ENCODE measurements at regions not wholly inside any gene's neighbourhood (a gene's known extent, or its start where the extent isn't known, plus 50 kb on each side); places are given as distances from the start of the nearest gene placed in this dataset.

- no peaks in the 10 kb centered on the region for H4K20me1 ChIP-seq (ENCODE audit: insufficient read depth, low read length)
- H3K9me3 Mint-ChIP-seq (ENCODE audit: unreplicated experiment) = peaks cover 4% of the 10 kb centered on the region
- H2AFZ ChIP-seq (ENCODE audit: low read depth, low read length) = no peak overlapping the region
- no peaks in the 10 kb centered on the region for H3K36me3 ChIP-seq (ENCODE audit: insufficient read depth, low read length)
- FAIRE-seq (no peak), DNase-seq (ENCODE audit: low read depth) (no peak)
- H3K9ac ChIP-seq (ENCODE audit: low read length) = no peak overlapping the region
- no peak overlapping the region for H3K4me2 ChIP-seq (ENCODE audit: low read length)
- no peak for TF ChIP-seq CTCF (IDR thresholded peaks at IDR 0.05; ENCODE audit: insufficient read depth, low read depth, low read length)
- no peak for TF ChIP-seq EZH2 (IDR thresholded peaks at IDR 0.05; ENCODE audit: insufficient read depth, low read length)
- no peak overlapping the region for H3K4me3 Mint-ChIP-seq (ENCODE audit: unreplicated experiment)
- no peak overlapping the region for H3K4me3 ChIP-seq (ENCODE audit: insufficient read depth, low read depth, low read length)
- no peaks in the 10 kb centered on the region for H3K9me3 ChIP-seq (ENCODE audit: insufficient read depth, low read depth, low read length)
- H3K36me3 Mint-ChIP-seq (ENCODE audit: low read depth, unreplicated experiment) = no peaks in the 10 kb centered on the region
- no peaks in the 10 kb centered on the region for H3K27me3 Mint-ChIP-seq (ENCODE audit: low read depth, unreplicated experiment)
- peaks cover 31% of the 10 kb centered on the region for H3K4me1 Mint-ChIP-seq (ENCODE audit: low read depth, unreplicated experiment)
- H3K4me1 ChIP-seq (ENCODE audit: insufficient read depth, low read length) = peaks cover 21% of the 10 kb centered on the region
- H3K27ac Mint-ChIP-seq (ENCODE audit: unreplicated experiment) = no peak overlapping the region
- H3K27ac ChIP-seq (ENCODE audit: low read depth, low read length) = no peak overlapping the region
- no peaks in the 10 kb centered on the region for H3K27me3 ChIP-seq (ENCODE audit: insufficient read depth, low read length)
- no peaks in the 10 kb centered on the region for H3K79me2 ChIP-seq (ENCODE audit: insufficient read depth, low read length)
Measured at GRCh38 chr2:74738586-74738985, 84.5 kb downstream of the SEMA4F start.

- peaks cover 21% of the 10 kb centered on the region for H3K4me1 ChIP-seq (ENCODE audit: insufficient read depth, low read length)
- no peaks in the 10 kb centered on the region for H3K27me3 ChIP-seq (ENCODE audit: insufficient read depth, low read length)
- FAIRE-seq = no peak
- H3K27ac Mint-ChIP-seq (ENCODE audit: unreplicated experiment) = no peak overlapping the region
- H3K4me1 Mint-ChIP-seq (ENCODE audit: low read depth, unreplicated experiment) = peaks cover 31% of the 10 kb centered on the region
- no peak overlapping the region for H3K4me2 ChIP-seq (ENCODE audit: low read length)
- H3K4me3 ChIP-seq (ENCODE audit: insufficient read depth, low read depth, low read length) = no peak overlapping the region
- no peak for DNase-seq (ENCODE audit: low read depth)
- no peak overlapping the region for H3K4me3 Mint-ChIP-seq (ENCODE audit: unreplicated experiment)
- no peak overlapping the region for H3K27ac ChIP-seq (ENCODE audit: low read depth, low read length)
- no peak overlapping the region for H2AFZ ChIP-seq (ENCODE audit: low read depth, low read length)
- H3K27me3 Mint-ChIP-seq (ENCODE audit: low read depth, unreplicated experiment) = no peaks in the 10 kb centered on the region
- peaks cover 4% of the 10 kb centered on the region for H3K9me3 Mint-ChIP-seq (ENCODE audit: unreplicated experiment)
- no peaks in the 10 kb centered on the region for H3K9me3 ChIP-seq (ENCODE audit: insufficient read depth, low read depth, low read length)
- H3K79me2 ChIP-seq (ENCODE audit: insufficient read depth, low read length) = no peaks in the 10 kb centered on the region
- H3K9ac ChIP-seq (ENCODE audit: low read length) = no peak overlapping the region
- H4K20me1 ChIP-seq (ENCODE audit: insufficient read depth, low read length) = no peaks in the 10 kb centered on the region
- TF ChIP-seq EZH2 (IDR thresholded peaks at IDR 0.05; ENCODE audit: insufficient read depth, low read length) (no peak), CTCF (IDR thresholded peaks at IDR 0.05; ENCODE audit: insufficient read depth, low read depth, low read length) (no peak)
- no peaks in the 10 kb centered on the region for H3K36me3 Mint-ChIP-seq (ENCODE audit: low read depth, unreplicated experiment)
- no peaks in the 10 kb centered on the region for H3K36me3 ChIP-seq (ENCODE audit: insufficient read depth, low read length)
Measured at GRCh38 chr2:74739129-74739528, 85.1 kb downstream of the SEMA4F start.

GRCh38 chr2:74739733-74740241 lies 85.7 kb downstream of the SEMA4F start:
- Mint-ChIP-seq H3K27ac (ENCODE audit: unreplicated experiment) (no peak overlapping the region), H3K4me3 (ENCODE audit: unreplicated experiment) (no peak overlapping the region), H3K9me3 (ENCODE audit: unreplicated experiment) (peaks cover 6% of the 10 kb centered on the region), H3K36me3 (ENCODE audit: low read depth, unreplicated experiment) (no peaks in the 10 kb centered on the region), H3K27me3 (ENCODE audit: low read depth, unreplicated experiment) (no peaks in the 10 kb centered on the region), H3K4me1 (ENCODE audit: low read depth, unreplicated experiment) (peaks cover 31% of the 10 kb centered on the region)
- Histone ChIP-seq H3K9me3 (ENCODE audit: insufficient read depth, low read depth, low read length) (no peaks in the 10 kb centered on the region), H3K27me3 (ENCODE audit: insufficient read depth, low read length) (no peaks in the 10 kb centered on the region), H3K4me2 (ENCODE audit: low read length) (peak overlapping the region; percentile 77), H3K36me3 (ENCODE audit: insufficient read depth, low read length) (no peaks in the 10 kb centered on the region), H3K4me1 (ENCODE audit: insufficient read depth, low read length) (peaks cover 21% of the 10 kb centered on the region), H2AFZ (ENCODE audit: low read depth, low read length) (no peak overlapping the region), H4K20me1 (ENCODE audit: insufficient read depth, low read length) (no peaks in the 10 kb centered on the region), H3K79me2 (ENCODE audit: insufficient read depth, low read length) (no peaks in the 10 kb centered on the region), H3K9ac (ENCODE audit: low read length) (no peak overlapping the region), H3K27ac (ENCODE audit: low read depth, low read length) (no peak overlapping the region), H3K4me3 (ENCODE audit: insufficient read depth, low read depth, low read length) (no peak overlapping the region)
- TF ChIP-seq CTCF (IDR thresholded peaks at IDR 0.05; ENCODE audit: insufficient read depth, low read depth, low read length) (no peak), EZH2 (IDR thresholded peaks at IDR 0.05; ENCODE audit: insufficient read depth, low read length) (no peak)
- FAIRE-seq = peak; percentile 9
- DNase-seq (ENCODE audit: low read depth) = no peak
